ENCODE measurements at regions not wholly inside any gene's neighbourhood (a gene's known extent, or its start where the extent isn't known, plus 50 kb on each side); places are given as distances from the start of the nearest gene placed in this dataset.

DNA sequence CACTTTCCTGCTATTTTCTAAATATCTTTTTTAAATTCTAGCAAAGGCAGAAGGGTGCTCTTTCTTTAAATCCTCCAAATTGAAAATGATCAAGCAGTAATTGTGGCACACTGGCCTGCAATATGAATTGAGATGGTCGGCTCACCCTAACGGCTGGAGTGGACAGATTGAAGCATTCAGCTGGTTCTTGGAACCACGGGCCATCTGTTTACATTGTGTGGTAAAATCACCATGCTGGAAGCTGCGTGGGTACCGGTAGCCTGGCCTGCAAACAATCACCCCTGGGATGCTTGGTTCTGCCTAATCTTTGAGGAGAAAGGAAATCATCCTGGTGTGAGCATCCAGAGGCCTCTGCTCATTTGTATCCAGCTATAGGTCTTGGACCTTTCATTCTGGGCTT is 289.3 kb downstream of the ZNF608 start:
- DNase-seq = no peak

DNA sequence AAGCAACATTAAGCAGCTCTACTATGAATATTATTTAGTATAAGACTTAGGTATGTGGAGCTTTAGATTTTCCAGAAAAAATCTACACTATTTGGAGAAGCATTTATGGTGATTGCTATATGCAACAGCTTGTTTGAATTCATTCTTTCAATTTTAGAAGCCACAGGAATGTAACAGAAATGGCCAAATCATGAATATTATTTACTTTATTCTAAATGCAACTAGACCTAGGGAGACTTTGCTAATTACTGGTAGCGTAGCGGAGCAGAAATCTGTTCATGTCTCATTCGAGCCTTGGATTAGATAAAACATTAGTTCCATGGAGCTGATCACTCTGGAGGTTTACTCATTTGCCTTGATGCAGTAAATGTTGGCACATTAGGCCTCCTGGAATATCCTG is 290.2 kb downstream of the ZNF608 start:
- DNase-seq = no peak

DNA sequence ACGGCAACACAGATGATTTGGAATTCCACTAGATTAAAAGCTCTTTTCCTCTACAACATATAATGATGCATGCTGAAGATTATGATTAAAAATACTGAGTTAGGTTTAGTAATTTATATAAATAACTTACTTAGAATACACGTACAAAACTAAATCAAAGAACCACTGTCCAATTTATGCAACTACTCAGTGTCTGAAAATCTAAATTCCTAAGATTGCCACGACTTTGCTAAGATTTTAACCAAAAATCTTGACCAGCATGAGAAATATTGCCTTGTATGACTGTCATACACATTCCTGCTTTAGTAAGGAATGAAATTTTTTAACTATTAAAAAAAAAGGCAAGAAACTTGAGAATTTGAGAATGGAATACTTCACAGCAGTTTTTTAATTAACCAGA is 292.4 kb downstream of the ZNF608 start:
- no peak for DNase-seq

DNA sequence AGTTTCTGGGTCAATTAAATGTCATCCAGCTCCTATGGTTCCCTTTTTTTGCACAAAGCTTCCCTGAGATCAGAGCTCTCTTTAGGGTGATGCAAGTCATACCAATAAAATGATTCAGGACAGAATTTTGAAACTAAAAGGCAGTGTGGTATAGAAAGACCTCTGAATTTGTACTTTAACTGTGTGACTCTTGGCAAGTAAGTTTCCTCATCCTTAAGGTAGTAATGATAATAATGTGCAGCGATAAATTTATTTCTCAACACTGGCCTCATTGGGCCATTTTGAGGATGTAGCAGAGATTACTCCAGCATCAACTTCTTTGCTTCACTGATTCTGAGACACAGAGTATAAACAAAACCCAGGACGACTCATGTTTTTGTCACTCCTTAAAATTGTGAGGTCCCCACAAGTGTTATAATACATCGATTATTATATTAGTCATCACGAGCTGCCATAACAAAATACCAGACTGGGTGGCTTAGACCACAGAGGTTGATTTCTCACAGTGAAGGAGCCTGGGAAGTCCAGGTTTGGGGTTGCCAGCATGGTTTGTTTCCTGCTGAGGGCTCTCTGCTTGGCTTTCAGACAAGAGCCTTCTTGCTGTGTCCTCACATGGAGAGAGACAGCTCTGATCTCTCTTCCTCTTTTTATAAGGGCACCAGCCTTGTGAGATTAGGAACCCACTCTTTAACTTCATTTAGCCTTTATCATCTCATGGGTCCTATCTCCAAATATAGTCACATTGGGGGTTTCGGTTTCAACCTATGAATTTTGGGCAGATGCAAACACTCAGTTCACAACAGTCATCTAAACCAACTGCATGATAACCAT is 293.0 kb downstream of the ZNF608 start:
- no peak for DNase-seq

DNA sequence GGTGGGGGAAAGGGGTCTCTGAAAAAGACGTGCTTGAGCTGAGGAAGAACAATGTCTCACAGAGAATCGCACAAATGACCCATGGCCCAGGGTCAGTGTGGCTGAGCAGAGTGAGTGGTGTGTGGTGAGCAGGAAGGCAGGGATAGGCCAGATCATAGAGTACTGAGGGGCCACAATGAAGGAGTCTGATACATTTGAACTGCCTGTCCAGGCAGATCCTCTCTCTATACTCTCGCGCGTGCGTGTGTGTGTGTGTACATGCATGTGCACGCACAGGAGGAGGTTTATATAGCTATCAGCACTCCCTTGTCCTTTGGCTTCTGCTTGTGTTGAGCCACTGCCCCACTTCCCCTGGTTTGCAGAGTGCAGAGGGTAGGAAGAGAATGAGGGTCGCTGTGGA is 294.0 kb downstream of the ZNF608 start:
- no peak for DNase-seq

DNA sequence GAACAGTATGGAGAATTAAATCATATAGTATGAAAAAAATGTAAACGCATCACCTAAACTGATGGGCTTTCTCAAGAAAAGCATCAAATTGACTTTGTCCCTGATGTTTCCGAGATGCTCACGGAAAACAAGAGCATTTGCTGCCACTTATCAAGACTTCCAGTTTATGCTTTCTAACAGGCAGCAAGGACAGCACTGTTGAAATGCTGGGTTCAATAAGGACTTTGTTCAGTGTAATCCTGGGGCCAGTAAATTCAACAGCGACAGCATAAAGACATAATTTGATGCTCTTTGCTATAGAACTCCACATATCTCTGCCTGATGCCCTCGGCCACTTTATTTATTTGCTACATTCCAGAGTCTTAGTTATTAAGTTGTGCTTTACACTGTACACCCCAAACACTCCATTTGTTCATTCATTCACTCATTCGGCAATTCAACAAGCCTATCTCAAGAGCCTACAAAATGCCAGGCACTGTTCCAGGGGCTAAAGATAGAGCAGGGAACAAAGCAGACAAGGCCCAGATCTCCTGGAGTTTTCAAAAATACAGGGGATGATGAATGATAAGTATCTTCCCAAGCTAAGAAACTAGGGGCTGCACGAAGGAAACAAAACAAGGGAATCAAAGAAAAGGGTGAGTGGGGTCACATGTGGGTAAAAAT is 294.6 kb downstream of the ZNF608 start:
- DNase-seq = no peak

DNA sequence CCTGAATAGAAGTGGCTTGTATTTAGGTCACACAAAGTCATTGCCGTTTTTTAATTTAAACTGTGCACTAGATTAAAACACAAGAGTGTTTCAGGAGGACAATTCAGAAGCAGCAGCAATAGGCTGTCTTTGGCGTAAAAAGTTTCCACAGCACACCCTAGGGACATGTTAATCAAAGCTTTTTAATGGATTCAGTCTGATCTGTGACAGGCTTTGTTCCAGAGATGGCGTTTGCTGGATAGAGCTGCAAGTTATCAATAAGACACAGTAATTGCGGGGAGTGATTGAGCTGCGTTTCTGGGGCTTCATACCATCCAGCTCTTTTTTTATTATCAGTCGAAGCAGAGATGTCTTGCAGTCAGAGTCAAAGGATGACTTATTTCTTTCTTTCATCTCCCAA is 300.3 kb downstream of the ZNF608 start:
- DNase-seq = no peak

DNA sequence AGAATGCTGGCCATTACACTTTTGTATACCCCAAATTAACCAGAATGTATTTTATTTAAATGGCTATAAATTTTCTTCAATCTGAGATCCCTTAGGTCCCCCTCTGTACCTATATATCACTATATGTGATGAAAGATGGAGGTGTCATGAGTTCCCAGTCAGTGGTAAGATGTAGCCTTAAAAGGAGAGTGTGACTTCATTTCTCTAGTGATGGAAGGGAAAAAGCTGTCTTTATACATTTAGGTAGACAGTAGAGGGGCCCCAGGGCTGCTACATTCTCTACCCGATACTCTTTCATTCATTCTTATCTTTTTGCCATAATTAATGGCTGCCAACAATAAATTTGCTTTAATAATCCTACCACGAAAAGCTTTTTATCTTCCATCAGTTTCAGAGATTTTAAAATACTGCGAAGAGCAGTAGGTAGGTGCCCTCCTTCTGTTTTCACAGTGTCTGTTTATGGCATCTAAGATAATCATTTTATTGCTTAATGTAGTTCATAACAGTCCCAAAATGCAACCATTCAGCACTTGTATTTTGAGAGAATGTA is 301.3 kb downstream of the ZNF608 start:
- no peak for DNase-seq

DNA sequence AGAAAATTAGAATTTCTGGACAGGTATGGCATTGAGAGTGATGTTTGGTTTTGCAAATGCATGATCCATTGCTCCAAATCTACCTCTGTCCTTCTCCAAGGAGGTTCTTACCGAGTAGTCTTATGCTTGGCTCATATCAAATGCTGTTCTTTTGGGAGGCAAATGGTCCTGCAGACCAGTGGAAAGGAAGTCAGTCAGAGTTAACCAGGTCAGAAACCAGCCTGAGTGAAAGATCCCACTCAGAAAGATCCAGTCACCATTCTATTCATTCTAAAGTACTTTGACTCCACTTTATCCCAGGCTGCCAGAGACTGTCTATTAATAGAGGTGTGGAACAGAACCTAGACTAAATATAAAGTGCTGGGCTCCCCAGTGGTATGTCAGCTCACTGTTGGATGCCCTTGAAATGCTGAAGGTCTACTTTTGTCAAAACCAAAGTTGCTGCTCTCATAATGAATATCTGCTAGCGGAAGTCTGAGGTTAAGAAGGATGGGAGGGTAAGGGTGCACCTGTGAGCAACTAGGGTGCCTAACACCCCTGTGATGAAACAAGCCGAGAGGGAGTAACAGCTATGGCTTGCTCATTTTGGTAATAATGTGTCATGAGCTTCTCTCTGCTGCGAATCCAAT is 302.2 kb downstream of the ZNF608 start:
- DNase-seq = no peak

DNA sequence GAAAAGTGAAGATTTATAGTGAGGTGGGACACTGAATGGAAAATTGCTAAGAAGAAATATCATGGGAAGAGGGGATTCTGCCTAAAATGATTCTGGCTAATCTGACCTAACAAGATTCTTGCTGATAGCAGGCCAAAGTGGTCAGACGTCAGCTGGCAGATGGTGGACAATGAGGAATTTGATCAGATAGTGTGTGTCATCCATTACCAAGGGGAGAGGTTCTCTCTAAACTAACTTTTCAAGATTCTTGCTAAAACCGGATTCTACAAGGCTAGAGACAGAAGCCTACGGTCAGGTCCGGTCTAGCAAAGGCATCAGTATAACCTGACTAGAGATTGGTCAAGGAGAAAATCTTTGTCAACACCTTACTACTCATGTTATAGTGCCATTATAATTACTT is 306.0 kb downstream of the ZNF608 start:
- DNase-seq = no peak

DNA sequence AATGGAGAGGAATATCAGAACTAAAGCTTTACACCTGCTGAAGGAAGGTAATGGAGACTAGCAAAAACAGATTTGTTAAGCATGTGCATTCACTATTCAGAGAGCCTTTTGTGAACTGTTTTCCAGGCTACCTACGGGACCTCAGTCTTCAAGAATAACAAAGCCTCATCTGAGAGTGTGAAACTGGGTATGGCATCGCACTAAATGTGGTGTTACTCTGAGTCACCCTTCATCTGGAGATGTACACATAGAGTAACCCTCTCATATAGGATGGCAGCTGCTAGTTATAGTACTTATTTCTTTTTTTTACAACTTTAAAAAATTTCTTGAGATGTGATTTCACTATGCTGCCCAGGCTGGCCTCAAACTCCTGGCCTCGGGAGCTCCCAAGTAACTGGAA is 306.8 kb downstream of the ZNF608 start:
- no peak for DNase-seq

DNA sequence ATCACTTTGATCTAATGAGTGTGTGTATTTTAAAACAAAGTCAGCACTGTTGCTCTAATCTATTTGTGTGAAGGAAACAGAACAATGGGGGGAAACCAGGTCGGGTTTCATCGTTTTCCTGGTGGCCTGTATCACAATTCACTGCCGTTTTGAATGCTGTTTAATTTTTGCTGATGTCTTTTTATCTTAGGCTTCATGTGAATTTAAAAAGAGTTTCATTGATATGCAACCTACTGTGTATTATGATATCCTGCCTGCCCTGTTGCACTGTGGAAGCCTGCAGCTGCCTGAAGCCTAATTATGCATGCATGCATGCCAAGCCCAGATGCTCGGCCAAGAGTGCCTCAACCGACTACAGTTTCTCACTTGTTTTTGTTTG is 307.5 kb downstream of the ZNF608 start:
- no peak for DNase-seq

DNA sequence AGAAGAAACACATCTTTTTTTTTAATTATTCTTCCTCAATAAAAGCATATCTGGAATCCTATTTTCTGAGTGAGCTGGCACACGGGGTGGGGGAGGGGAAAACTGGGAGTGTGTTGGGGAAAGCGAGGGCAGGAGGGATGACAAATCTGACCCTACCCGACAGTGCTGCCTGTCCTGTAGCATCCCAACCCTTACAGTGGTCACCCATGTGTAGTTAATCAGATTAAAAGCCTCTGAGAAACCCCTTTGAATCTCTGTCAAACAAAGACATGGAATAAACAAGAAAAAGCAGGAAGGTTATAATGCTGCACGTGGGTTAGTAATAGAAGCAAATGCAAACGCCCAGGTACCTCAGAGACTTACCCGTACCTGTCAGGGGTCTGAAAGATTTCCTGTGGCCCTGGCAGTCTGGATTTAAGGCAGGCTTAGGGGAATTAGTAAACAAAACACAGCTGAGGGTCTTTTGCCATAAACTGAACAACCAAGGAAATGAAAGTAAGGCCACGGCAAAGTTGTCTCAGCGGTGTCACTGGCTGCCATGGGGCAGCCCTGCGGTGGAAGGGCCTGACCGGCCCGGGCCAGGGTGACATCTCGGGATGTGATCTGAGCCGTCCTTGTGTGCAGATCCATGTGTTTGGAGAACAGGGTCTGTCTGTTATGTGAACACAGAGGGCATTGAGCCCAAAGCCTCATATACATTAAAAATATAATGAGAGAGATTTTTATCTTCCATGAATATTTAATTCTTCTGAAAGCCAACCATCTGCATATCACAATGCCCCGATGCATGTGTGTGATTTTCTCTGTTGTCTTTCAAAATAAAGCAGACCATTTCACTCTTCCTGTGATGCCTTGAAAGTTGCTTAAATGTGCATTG is 308.2 kb downstream of the ZNF608 start:
- no peak for DNase-seq

DNA sequence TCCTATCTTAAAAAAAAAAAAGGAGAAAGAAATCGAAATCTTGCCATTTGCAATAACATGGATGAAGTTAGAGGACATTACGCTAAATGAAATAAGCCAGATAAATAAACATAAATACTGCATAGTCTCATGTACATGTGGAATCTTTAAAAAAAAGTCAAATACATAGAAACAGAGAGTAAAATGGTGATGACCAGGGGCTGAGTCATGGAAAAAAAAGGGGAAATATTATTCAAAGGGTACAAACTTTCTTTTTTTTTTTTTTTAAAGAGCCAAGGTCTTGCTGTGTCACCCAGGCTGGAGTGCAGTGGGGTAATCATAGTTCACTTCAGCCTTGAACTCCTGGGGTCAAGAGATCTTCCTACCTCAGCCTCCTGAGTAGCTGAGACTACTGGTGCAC is 310.1 kb downstream of the ZNF608 start:
- DNase-seq = no peak

DNA sequence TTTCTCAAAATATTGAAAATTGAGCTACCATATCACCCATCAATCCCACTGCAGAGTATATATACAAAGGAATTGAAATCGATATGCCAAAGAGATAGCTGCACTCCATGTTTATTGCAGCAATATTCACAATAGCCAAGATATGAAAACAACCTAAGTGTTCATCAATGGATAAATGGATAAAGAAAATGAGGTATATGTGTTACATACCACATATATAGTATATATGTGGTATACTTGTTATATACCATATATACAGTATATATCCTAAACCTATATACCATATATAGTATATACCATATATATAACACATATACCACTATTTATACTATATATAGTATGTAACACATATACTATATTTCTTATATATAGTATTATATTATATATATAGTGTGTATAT is 313.3 kb downstream of the ZNF608 start:
- DNase-seq = no peak

DNA sequence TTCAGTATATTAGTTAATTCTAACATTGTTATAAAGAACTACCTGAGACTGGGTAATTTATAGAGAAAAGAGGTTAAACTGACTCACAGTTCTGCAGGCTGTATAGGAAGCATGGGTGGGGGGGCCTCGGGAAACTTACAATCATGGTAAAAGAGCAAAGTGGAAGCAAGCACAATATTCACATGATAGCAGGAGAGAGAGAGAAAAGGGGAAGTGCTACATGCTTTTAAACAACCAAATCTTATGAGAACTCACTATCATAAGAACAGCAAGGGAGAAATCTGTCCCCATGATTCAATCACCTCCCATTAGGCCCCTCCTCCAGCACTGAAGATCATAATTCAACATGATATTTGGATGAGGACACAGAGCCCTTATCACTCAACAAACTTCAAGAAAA is 324.9 kb downstream of the ZNF608 start:
- DNase-seq = no peak

DNA sequence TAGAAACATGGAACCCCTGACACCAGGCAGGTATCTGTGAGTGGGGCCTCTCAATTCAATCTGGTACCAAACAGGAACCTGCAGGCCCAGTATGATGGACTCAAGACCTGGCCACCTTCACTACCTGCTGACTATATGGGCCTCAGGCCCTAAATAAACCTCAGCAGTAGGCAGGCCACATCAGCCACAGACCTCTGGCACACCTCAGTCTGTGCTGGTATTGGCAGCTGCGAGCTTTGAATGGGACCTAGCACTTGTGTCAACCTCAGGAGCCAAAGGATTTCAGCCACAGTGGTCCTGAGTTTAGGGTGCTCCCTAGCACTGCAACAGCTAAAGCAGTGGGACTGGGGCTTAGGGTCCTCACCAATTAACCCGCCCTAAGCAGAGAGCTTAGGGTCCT is 325.5 kb downstream of the ZNF608 start:
- DNase-seq = no peak

DNA sequence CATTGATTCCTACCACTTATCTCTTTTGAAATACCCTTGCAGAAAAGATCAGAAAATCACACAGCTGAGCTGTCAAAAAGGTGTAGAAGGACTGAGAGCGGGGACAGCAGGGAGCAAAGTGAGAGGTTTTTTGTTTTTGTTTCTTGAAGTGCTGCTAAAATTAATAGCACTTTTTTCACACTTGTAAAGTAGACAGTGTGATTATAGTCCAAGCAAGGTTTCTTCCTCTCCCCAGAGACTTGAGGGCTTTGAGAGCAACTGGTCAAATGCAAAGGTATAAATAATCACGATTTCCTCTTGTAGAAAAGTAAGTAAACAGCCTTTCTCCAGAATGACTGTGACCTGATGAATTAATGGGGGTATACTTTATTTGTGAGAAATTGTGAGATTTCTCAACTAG is 326.9 kb downstream of the ZNF608 start:
- no peak for DNase-seq

DNA sequence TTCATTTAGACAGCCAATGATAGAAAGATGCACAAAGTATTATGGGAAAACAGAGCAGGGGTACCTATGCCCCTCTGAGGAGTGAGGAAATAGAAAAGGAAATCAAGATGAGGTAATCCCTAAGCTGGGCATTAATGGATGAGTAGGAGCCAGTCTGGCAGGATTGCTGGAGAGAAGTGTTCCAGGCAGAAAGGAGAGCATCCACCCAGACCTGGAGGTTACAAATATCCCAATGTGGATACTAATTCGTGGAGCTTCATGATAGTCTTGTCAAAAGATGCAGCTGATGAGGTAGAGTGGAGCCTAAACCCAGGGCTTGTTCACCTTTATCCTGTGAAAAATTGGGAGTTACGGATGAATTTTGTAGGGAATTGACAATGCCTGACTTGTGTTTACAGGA is 328.0 kb downstream of the ZNF608 start:
- no peak for DNase-seq

DNA sequence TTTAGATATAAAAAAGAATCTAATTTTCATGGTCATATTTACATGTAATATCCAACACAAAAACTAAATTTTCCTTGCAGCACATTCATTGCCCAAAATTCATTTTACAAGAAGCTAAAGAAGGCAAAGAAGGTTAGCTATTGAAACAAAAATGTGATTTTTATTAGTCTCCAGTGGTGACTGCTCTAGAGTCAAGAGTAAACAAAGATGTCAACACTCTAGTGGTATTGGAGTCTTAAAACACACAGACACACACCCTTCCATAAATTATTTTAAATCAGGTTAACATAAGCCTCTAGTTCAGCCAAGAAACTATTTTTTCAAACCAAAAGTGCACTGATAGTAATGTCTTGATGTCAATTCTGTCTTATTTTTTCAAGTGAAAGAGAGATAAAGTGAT is 329.2 kb downstream of the ZNF608 start:
- DNase-seq = no peak

DNA sequence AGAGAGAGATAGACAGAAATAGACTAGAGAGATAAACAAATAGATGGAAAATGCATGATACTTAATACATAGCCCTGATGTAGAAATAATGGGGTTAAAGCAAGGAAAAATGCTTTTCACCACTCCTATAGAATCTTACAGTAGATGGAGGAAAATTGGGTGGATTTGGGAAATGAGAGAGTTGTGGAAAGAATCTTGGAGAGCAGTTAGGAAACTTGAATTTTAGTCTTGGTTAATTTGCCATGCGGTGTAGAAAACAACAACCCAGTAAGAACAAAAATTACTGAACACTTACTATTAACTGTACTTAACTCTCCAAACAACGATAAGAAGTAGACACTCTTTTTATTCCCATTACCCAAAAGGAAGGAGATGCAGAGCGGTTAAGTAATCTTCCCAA is 329.8 kb downstream of the ZNF608 start:
- no peak for DNase-seq

DNA sequence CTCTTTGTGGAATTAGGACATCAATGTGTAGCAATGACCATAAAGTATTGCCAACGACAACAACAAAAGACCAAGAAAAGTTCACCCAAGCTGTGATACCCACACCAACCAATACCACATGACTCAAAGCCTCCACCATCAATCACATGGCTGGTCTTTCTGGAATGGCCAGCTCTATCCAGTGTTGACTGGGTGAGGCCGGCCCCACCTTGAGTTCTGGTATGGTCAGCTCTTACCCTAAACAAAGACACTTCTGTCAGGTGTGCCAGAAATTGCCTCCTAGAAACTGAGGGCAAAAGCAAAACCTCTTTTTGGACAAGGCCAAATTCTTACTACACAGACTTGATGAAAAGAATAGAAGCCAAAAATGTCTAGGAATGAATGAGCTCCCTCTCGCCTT is 331.5 kb downstream of the ZNF608 start:
- DNase-seq = no peak
